ENCODE measurements at regions not wholly inside any gene's neighbourhood (a gene's known extent, or its start where the extent isn't known, plus 50 kb on each side); places are given as distances from the start of the nearest gene placed in this dataset.

GRCh38 chr18:40179729-40180461 is 1775.1 kb upstream of the PIK3C3 start:
- peaks cover 18% of the 10 kb centered on the region for H3K9me3 ChIP-seq (ENCODE audit: low read length)
- H3K36me3 ChIP-seq (ENCODE audit: insufficient read depth, low read length) = no peaks in the 10 kb centered on the region
- no peak overlapping the region for H2AFZ ChIP-seq (ENCODE audit: low read length)
- H3K27ac ChIP-seq (ENCODE audit: low read length) = no peak overlapping the region
- no peak overlapping the region for H3K4me2 ChIP-seq (ENCODE audit: low read depth, low read length, poor library complexity, severe bottlenecking)
- H3K4me1 ChIP-seq (ENCODE audit: low read length) = no peaks in the 10 kb centered on the region
- no peaks in the 10 kb centered on the region for H4K20me1 ChIP-seq (ENCODE audit: insufficient read depth, low read depth, low read length)
- no peaks in the 10 kb centered on the region for H3K9me2 ChIP-seq (replicated peaks; ENCODE audit: insufficient read depth, low read length)
- no peaks in the 10 kb centered on the region for H3K27me3 ChIP-seq (ENCODE audit: low read length)
- DNase-seq = no peak
- H3K79me2 ChIP-seq (ENCODE audit: low read length) = no peaks in the 10 kb centered on the region
- H3K9ac ChIP-seq (ENCODE audit: low read length) = no peak overlapping the region
- no peak overlapping the region for H3K4me3 ChIP-seq (ENCODE audit: low read length)

DNA sequence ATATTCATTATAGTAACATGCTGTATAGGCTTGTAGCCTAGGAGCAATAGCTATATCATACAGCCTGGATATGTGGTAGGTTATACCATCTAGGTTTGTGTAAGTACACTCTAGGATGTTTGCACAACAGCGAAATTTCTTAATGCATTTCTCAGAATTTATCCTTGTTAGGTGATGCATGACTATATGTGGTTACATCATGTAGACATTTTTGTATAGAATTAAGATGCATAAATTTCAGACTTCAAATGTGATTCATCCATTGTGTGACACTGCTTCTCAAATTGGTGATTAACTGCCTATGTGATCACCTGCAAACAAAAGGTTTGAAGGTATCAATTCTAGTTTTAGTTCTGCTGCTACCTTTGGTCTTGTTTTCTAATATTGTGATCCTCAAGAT is 1787.0 kb upstream of the PIK3C3 start:
- Histone ChIP-seq H3K4me3 (ENCODE audit: low read length) (no peak overlapping the region), H2AFZ (ENCODE audit: low read length) (no peak overlapping the region), H3K36me3 (ENCODE audit: insufficient read depth, low read length) (no peaks in the 10 kb centered on the region), H3K9me3 (ENCODE audit: low read length) (peaks cover 4% of the 10 kb centered on the region), H3K9ac (ENCODE audit: low read length) (no peak overlapping the region), H4K20me1 (ENCODE audit: insufficient read depth, low read depth, low read length) (no peaks in the 10 kb centered on the region), H3K27ac (ENCODE audit: low read length) (no peak overlapping the region), H3K4me1 (ENCODE audit: low read length) (no peaks in the 10 kb centered on the region), H3K79me2 (ENCODE audit: low read length) (no peaks in the 10 kb centered on the region), H3K4me2 (ENCODE audit: low read depth, low read length, poor library complexity, severe bottlenecking) (no peak overlapping the region), H3K9me2 (replicated peaks; ENCODE audit: insufficient read depth, low read length) (no peaks in the 10 kb centered on the region), H3K27me3 (ENCODE audit: low read length) (no peaks in the 10 kb centered on the region)
- DNase-seq = no peak

DNA sequence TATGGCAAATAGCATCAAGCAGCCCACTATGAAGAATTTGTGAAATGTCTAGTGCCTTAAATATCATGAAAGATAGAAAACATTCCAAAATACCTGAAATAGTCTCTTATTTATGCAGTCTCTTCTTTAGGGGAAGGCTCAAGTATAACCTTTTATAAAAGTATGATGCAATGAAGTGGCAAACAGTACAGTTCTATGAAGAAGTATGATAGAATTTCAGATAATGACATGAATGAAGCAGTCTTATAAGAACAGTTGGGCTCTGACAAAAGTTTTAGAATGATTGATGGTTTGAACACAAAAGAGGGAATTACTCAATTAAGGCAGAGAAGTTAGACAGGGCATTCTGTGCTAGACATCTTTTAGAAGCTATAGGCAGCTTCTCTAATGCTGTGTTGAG is 1791.8 kb upstream of the PIK3C3 start:
- Histone ChIP-seq H3K4me1 (ENCODE audit: low read length) (no peaks in the 10 kb centered on the region), H3K36me3 (ENCODE audit: insufficient read depth, low read length) (no peaks in the 10 kb centered on the region), H3K9me3 (ENCODE audit: low read length) (peaks cover 7% of the 10 kb centered on the region; the same call in 1 of the 2 replicates), H3K9ac (ENCODE audit: low read length) (no peak overlapping the region), H3K27me3 (ENCODE audit: low read length) (no peaks in the 10 kb centered on the region), H3K4me2 (ENCODE audit: low read depth, low read length, poor library complexity, severe bottlenecking) (no peak overlapping the region), H2AFZ (ENCODE audit: low read length) (no peak overlapping the region), H3K9me2 (replicated peaks; ENCODE audit: insufficient read depth, low read length) (no peaks in the 10 kb centered on the region), H3K27ac (ENCODE audit: low read length) (no peak overlapping the region), H4K20me1 (ENCODE audit: insufficient read depth, low read depth, low read length) (no peaks in the 10 kb centered on the region), H3K79me2 (ENCODE audit: low read length) (no peaks in the 10 kb centered on the region), H3K4me3 (ENCODE audit: low read length) (no peak overlapping the region)
- no peak for DNase-seq

DNA sequence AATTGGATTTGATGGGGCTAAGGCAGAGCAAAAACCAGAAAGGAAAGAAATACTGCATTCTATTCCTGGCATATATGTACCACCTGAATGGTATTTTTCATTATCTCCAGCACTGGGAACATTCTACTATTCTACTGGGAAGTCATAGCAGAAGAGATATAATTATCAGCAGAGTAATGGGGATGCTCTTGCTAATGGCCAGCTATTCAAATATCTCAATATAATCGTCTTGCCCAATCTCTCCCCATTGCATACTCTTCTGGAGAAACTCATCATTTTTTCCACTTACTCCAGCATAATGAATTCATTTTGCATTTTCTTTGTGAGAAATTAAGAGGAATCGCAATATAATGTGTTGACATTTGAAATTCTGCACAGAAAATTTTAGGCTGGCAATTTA is 1794.7 kb upstream of the PIK3C3 start:
- H3K9ac ChIP-seq (ENCODE audit: low read length) = no peak overlapping the region
- no peaks in the 10 kb centered on the region for H3K9me2 ChIP-seq (replicated peaks; ENCODE audit: insufficient read depth, low read length)
- H3K27ac ChIP-seq (ENCODE audit: low read length) = no peak overlapping the region
- no peak for DNase-seq
- no peaks in the 10 kb centered on the region for H3K79me2 ChIP-seq (ENCODE audit: low read length)
- no peaks in the 10 kb centered on the region for H3K4me1 ChIP-seq (ENCODE audit: low read length)
- no peak overlapping the region for H3K4me3 ChIP-seq (ENCODE audit: low read length)
- H3K36me3 ChIP-seq (ENCODE audit: insufficient read depth, low read length) = no peaks in the 10 kb centered on the region
- H3K4me2 ChIP-seq (ENCODE audit: low read depth, low read length, poor library complexity, severe bottlenecking) = no peak overlapping the region
- no peaks in the 10 kb centered on the region for H3K27me3 ChIP-seq (ENCODE audit: low read length)
- peaks cover 14% of the 10 kb centered on the region for H3K9me3 ChIP-seq (ENCODE audit: low read length)
- H4K20me1 ChIP-seq (ENCODE audit: insufficient read depth, low read depth, low read length) = no peaks in the 10 kb centered on the region
- H2AFZ ChIP-seq (ENCODE audit: low read length) = no peak overlapping the region

GRCh38 chr18:40159141-40160017 is 1795.7 kb upstream of the PIK3C3 start:
- Histone ChIP-seq H3K27me3 (ENCODE audit: low read length) (no peaks in the 10 kb centered on the region), H3K4me2 (ENCODE audit: low read depth, low read length, poor library complexity, severe bottlenecking) (no peak overlapping the region), H3K9me3 (ENCODE audit: low read length) (peaks cover 14% of the 10 kb centered on the region), H3K4me3 (ENCODE audit: low read length) (no peak overlapping the region), H3K9me2 (replicated peaks; ENCODE audit: insufficient read depth, low read length) (no peaks in the 10 kb centered on the region), H3K9ac (ENCODE audit: low read length) (no peak overlapping the region), H3K79me2 (ENCODE audit: low read length) (no peaks in the 10 kb centered on the region), H3K4me1 (ENCODE audit: low read length) (no peaks in the 10 kb centered on the region), H3K36me3 (ENCODE audit: insufficient read depth, low read length) (no peaks in the 10 kb centered on the region), H3K27ac (ENCODE audit: low read length) (no peak overlapping the region), H2AFZ (ENCODE audit: low read length) (no peak overlapping the region), H4K20me1 (ENCODE audit: insufficient read depth, low read depth, low read length) (no peaks in the 10 kb centered on the region)
- DNase-seq = peak; percentile 57

DNA sequence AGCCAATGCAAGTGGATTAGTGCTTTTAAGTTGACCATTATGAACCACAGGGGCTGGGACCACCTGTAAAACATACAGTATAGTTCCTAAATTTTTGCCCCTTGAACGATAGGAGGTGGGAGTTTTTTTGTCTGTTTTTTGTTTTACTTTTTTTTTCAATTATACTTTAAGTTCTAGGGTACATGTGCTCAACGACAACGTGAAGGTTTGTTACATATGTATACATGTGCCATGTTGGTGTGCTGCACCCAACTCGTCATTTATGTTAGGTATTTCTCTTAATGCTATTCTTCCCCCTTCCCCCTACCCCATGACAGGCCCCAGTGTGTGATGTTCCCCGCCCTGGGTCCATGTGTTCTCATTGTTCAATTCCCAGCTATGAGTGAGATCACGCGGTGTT is 1797.9 kb upstream of the PIK3C3 start:
- Histone ChIP-seq H3K36me3 (ENCODE audit: insufficient read depth, low read length) (no peaks in the 10 kb centered on the region), H3K9ac (ENCODE audit: low read length) (no peak overlapping the region), H3K9me2 (replicated peaks; ENCODE audit: insufficient read depth, low read length) (no peaks in the 10 kb centered on the region), H3K4me2 (ENCODE audit: low read depth, low read length, poor library complexity, severe bottlenecking) (no peak overlapping the region), H2AFZ (ENCODE audit: low read length) (no peak overlapping the region), H3K27ac (ENCODE audit: low read length) (no peak overlapping the region), H4K20me1 (ENCODE audit: insufficient read depth, low read depth, low read length) (no peaks in the 10 kb centered on the region), H3K27me3 (ENCODE audit: low read length) (no peaks in the 10 kb centered on the region), H3K4me1 (ENCODE audit: low read length) (no peaks in the 10 kb centered on the region), H3K4me3 (ENCODE audit: low read length) (no peak overlapping the region), H3K79me2 (ENCODE audit: low read length) (no peaks in the 10 kb centered on the region), H3K9me3 (ENCODE audit: low read length) (peaks cover 14% of the 10 kb centered on the region)
- DNase-seq = no peak

DNA sequence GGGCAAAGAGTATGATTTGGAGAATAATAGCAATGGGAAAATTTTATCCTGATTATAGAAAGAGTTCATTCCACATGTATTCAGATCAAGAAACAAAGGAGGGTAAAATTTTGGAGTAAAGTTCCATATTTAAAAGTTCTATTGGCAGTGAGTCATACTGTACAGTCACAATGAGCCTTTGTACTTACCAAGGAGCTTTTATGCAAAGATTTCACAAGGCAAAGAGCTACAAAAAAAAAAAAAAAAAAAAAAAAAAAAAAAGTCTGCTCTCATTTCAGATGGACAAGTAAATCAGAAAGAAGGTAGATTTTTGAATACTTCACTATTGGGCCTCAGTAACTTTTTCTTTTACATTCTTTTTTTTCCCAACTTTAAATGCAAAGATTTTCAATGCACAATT is 1802.2 kb upstream of the PIK3C3 start:
- Histone ChIP-seq H3K4me1 (ENCODE audit: low read length) (no peaks in the 10 kb centered on the region), H2AFZ (ENCODE audit: low read length) (no peak overlapping the region), H3K9me2 (replicated peaks; ENCODE audit: insufficient read depth, low read length) (no peaks in the 10 kb centered on the region), H3K27ac (ENCODE audit: low read length) (no peak overlapping the region), H3K9me3 (ENCODE audit: low read length) (peaks cover 11% of the 10 kb centered on the region), H3K27me3 (ENCODE audit: low read length) (no peaks in the 10 kb centered on the region), H3K4me3 (ENCODE audit: low read length) (no peak overlapping the region), H3K79me2 (ENCODE audit: low read length) (no peaks in the 10 kb centered on the region), H3K9ac (ENCODE audit: low read length) (no peak overlapping the region), H4K20me1 (ENCODE audit: insufficient read depth, low read depth, low read length) (no peaks in the 10 kb centered on the region), H3K36me3 (ENCODE audit: insufficient read depth, low read length) (no peaks in the 10 kb centered on the region), H3K4me2 (ENCODE audit: low read depth, low read length, poor library complexity, severe bottlenecking) (no peak overlapping the region)
- DNase-seq = no peak

GRCh38 chr18:40148960-40149359 is 1806.1 kb upstream of the PIK3C3 start:
- no peak for DNase-seq
- Histone ChIP-seq H3K4me1 (ENCODE audit: low read length) (no peaks in the 10 kb centered on the region), H3K9ac (ENCODE audit: low read length) (no peak overlapping the region), H2AFZ (ENCODE audit: low read length) (no peak overlapping the region), H3K9me3 (ENCODE audit: low read length) (peaks cover 25% of the 10 kb centered on the region), H3K36me3 (ENCODE audit: insufficient read depth, low read length) (no peaks in the 10 kb centered on the region), H3K27ac (ENCODE audit: low read length) (no peak overlapping the region), H4K20me1 (ENCODE audit: insufficient read depth, low read depth, low read length) (no peaks in the 10 kb centered on the region), H3K79me2 (ENCODE audit: low read length) (no peaks in the 10 kb centered on the region), H3K27me3 (ENCODE audit: low read length) (no peaks in the 10 kb centered on the region), H3K4me2 (ENCODE audit: low read depth, low read length, poor library complexity, severe bottlenecking) (no peak overlapping the region), H3K4me3 (ENCODE audit: low read length) (no peak overlapping the region), H3K9me2 (replicated peaks; ENCODE audit: insufficient read depth, low read length) (no peaks in the 10 kb centered on the region)

Measured in Karpas-422 (cell line).